ENCODE measurements at regions not wholly inside any gene's neighbourhood (a gene's known extent, or its start where the extent isn't known, plus 50 kb on each side); places are given as distances from the start of the nearest gene placed in this dataset.

GRCh38 chr20:20780127-20780824 is 67.8 kb upstream of the RALGAPA2 start:
- TF ChIP-seq ZNF407 (IDR thresholded peaks at IDR 0.05; ENCODE audit: low read depth) = no peak
- TF ChIP-seq CTCF (IDR thresholded peaks at IDR 0.05 in 2 of 3, conservative IDR thresholded peaks at IDR 0.05 in 1 of 3; ENCODE audit: insufficient read depth in 2 of 3, low read depth in 1 of 3, low read length in 3 of 3) = no peak
- TF ChIP-seq ESRRA (IDR thresholded peaks at IDR 0.05; ENCODE audit: borderline replicate concordance, low read depth) = no peak
- TF ChIP-seq YY1 (IDR thresholded peaks at IDR 0.05; ENCODE audit: borderline replicate concordance in 1 of 3, control insufficient read depth in 1 of 3, extremely low read depth in 1 of 3, insufficient read depth in 3 of 3, insufficient read length in 1 of 3, insufficient replicate concordance in 2 of 3, low read depth in 1 of 3, low read length in 2 of 3) = no peak
- TF ChIP-seq RBM22 (IDR thresholded peaks at IDR 0.05; ENCODE audit: low read depth, low read length, poor library complexity, severe bottlenecking) = no peak
- no peak for TF ChIP-seq ZNF12 (CRISPR knock-in tag; IDR thresholded peaks at IDR 0.05)

Data from K562 (cell line).